GM12873 (cell line): ENCODE measurements at regions not wholly inside any gene's neighbourhood (a gene's known extent, or its start where the extent isn't known, plus 50 kb on each side); places are given as distances from the start of the nearest gene placed in this dataset.

ENCODE experiments used
- TF ChIP-seq, protein P1 (sequence below): IDR thresholded peaks from 2 replicates; pipeline ENCODE4 v1.5.1; 2012; ENCODE audit warnings: low read depth, mild to moderate bottlenecking, moderate library complexity, low read length, control low read depth; ENCODE audit not compliant: insufficient read depth; ENCODE audit errors: missing control alignments

DNA sequence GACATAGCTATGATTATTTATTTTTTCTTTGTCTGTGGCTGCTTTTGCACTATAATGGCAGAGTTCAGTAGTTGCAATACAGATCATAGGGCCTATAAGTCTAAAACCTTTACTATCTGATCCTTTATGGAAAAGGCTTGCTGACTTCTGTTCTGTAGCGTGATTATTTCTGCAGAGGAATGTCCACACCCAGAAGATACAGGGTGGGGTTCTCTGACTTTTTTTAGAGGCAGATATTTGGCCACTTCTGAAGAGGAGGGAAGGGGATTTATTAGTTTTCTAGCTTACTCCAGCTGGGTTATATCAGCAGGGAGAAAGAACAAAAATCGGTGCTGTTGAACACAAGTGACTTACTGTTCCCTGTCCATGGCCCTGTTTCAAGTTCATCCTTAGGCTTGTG is 97.6 kb downstream of the RPE65 start:
- TF ChIP-seq, protein P1, sequence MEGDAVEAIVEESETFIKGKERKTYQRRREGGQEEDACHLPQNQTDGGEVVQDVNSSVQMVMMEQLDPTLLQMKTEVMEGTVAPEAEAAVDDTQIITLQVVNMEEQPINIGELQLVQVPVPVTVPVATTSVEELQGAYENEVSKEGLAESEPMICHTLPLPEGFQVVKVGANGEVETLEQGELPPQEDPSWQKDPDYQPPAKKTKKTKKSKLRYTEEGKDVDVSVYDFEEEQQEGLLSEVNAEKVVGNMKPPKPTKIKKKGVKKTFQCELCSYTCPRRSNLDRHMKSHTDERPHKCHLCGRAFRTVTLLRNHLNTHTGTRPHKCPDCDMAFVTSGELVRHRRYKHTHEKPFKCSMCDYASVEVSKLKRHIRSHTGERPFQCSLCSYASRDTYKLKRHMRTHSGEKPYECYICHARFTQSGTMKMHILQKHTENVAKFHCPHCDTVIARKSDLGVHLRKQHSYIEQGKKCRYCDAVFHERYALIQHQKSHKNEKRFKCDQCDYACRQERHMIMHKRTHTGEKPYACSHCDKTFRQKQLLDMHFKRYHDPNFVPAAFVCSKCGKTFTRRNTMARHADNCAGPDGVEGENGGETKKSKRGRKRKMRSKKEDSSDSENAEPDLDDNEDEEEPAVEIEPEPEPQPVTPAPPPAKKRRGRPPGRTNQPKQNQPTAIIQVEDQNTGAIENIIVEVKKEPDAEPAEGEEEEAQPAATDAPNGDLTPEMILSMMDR = no peak

DNA sequence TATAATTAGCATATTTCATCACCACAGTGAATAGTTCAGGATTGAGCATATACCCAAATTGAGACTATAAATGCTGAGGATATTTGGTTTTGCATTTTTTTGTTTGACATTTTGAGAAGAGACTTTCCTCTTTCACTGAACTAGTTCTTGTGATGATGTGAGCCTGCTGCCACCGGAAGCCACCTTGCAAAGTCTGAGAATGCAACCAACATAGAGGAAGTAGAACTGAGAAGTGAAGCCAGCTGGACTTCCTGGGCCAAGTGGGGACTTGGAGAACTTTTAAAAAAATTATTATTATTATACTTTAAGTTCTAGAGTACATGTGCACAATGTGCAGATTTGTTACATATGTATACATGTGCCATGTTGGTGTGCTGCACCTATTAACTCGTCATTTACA is 102.3 kb downstream of the RPE65 start:
- TF ChIP-seq, protein P1 = no peak

DNA sequence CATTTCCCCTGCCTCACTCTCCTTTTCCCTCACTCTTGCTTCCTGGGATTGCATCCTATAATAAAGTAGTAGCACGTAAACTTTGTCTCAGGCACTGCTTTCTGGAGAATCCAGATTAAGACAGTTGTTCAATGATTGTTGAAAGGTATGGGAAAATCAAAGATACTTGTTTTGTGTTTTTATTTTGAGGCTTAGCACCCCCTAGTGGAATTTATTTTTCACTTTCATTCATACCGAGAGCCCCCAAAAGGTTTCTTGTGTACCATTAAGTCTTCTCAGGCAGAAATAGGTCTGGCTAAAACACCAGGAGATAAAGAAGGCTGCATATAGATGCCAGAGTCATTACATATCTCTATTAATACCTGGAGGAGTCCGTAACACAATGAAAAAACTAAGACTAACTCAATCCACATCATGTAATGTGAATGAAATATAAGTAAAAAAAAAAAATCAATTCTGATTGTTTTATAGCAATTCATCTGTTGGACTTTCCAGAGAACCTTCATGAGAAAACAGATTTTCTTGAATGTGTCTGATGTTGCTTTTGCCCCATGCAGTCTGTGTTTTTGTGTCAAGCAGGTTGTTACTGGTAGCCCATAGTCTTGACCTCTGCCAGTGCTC is 103.5 kb downstream of the RPE65 start:
- TF ChIP-seq, protein P1 = peak; percentile 30

DNA sequence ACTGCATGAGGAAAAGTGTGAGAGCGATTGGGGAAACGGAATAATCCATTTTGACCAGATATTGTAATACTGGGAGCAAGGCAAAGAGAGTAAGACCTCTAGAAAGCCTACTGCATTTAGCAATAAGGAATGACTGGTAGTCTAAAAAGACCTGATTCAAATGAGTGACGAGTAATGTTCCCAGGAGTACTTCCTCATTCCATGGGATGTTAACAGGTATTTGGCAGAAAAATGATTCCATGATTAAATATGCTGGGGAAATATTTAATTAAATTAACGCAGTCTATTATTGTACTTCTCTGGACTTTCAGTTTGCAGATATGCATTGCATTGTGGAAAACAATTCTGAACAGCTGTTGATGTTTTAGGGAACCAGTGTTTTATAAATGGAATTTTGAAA is 105.5 kb downstream of the RPE65 start:
- TF ChIP-seq, protein P1 = no peak

DNA sequence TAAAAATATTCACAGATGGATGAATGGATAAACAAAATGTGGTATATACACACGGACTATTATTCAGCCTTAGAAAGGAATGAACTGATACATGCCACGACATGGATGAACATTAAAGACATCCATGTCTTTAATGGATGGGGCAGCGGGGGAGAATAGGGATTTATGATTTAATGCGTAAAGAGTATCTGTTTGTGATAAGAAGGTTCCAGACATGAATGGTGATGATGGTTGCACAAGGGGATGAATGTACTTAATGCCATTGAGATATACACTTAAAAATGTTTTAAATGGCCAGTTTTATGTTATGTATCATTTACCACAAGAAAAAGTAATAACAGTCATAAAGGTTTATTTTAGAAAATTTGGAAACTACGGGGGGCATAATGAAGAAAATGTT is 108.6 kb upstream of the WLS start:
- TF ChIP-seq, protein P1 = no peak

DNA sequence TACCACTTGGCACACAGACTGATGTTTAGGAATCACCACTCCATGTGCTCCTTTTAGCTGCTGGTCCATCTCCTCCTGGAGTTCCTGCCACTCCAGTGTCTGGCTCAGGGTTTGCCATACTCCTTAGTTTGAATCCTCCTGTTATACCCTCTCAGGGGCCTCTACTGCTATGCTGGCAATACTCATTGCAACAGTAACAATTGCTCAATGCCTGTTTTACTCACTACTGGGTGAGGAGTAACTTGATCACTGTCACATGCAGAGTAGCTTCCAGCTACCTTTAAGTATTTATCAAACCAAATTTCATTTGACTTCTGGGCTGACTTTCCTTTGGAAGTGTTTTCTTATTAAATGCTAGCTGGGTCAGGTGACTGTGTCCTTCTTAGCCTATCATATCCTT is 107.2 kb upstream of the WLS start:
- TF ChIP-seq, protein P1 = no peak

DNA sequence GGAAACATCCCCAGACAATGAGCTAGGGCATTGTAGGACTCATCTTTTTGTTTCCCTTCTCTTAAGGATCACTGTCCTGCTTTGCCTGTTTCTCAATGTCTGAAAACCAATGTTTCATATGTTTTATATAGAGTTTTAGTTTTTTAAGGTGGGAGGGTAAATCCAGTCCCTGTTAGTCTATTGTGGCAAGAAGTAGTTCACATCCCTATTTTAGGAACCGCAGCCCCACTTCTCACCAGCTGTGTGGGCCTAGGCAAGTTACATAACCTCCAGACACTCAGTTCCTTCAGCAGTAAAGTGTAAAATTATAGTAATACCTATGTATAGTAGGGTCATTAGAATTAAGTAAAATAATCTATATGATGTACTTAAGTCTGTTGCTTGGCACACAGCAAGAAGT is 105.8 kb upstream of the WLS start:
- TF ChIP-seq, protein P1 = no peak
